Stimulated activated CD4-positive, alpha-beta T cell treated with anti-CD3 and anti-CD28 coated beads, Interleukin-2, amount 100 ng/mL, for 48 hours (primary cell): ENCODE measurements at regions not wholly inside any gene's neighbourhood (a gene's known extent, or its start where the extent isn't known, plus 50 kb on each side); places are given as distances from the start of the nearest gene placed in this dataset.
A peak's percentile ranks its signal among the peaks of the same experiment; 100 is the strongest.

Experiments used
- DNase-seq, 2 donors: peaks; one replicate each; pipeline ENCODE4 v3.0.0-alpha.2; 2020

DNA sequence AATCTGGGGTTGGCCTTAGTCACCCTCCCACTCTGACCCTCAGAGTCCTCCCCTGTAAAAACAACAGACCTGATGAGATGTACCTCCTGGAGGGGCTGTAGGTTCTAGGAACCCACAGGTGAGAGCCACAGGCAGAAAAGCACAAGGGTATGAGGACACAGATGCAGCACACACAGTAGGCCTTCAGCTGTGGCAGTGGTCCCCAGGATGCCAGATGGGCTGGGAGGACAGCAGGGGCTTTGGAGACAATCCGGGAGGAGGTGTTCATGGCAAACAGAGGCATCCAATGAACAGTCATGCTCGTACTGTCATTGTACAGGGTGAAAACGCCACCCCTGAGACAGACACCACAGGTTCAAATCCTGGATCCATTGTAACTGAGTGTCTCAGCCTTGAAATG, 463.1 kb downstream of the MATN1 start:
- DNase-seq: no peak

DNA sequence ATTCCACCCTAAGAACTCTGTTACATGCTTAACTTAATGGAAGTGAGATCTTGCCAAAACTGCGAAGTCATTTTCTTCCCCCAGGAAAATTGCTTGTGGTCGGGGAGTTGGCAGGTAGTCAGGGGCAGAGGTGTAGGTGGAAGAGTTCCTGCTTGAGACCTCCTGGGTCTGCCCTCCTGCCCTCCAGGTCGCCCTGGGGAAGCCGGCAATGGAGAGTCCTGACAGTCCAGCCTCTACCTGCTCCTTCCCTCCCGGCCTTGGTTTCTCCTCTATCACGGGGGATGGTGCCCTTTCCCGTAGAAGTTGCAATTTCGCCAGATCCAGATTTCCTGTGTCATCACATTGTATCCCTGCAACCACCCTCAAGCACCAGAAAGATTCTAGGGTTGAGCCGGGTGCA, 463.8 kb downstream of the MATN1 start:
- DNase-seq: no peak

DNA sequence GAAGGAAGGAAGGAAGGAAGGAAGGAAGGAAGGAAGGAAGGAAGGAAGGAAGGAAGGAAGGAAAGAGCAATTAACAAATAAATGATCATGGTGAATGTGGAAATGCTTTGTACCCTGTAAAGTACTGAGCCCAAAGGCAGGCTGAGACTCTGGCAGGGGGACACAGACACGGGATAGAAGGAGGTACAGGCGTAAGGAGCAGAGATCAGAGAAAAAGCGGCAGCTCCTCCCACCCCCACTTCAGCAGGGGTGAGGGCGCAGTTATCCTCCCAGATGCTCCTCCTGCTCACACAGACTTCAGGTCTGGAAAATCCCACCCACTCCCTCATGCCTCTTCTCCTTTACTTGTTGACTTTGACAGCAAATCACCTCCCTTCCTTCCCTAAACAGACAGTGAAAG, 464.5 kb downstream of the MATN1 start:
- no peak for DNase-seq

DNA sequence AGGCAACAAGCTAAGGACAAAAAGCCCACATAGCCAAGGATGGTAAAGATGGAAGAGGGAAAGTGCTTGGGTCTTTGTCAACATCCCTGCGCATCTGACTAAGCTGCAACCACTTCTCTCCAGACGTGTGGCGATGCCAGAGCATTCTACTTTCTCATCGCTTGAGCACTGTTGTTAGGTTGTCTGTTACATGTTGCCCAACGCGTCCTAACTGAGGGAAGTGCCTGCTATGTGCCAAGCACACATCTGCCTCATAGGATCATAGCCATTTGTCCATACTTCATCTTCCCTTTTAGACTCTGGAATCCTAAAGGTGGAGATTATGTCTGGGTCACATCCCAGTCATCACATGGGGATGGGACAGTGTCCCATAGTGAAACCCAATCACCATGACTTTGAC, 464.9 kb downstream of the MATN1 start:
- no peak for DNase-seq

DNA sequence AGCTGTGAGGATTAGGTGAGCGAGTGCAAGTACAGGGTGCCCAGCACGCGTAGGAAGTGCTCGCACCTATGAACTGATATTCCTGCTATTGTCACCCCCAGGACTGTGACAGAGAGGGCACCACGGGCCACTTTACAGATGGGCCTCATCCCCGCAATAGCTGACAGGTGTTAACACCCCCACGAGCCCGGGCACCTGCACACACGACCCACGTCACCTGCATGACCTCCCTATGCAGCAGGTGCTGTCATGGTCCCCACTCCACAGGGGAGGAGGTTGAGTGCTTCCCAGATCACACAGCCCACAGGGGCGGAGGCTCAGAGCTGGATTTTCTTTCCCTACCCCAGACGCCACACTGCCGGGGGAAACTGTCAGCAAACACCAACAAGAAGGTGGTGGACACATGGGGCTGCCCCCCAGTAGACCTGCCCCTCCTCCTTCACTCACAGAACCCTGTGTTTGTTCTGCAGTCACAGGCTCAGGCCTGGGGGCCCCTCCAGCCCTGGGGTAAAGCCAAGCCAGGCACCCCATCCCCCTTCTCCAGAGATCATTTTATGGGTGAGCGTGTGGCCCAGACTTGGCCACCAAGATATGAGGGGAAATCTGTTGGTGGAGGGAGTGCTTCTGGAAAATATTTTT, 465.5 kb downstream of the MATN1 start:
- DNase-seq: no peak

DNA sequence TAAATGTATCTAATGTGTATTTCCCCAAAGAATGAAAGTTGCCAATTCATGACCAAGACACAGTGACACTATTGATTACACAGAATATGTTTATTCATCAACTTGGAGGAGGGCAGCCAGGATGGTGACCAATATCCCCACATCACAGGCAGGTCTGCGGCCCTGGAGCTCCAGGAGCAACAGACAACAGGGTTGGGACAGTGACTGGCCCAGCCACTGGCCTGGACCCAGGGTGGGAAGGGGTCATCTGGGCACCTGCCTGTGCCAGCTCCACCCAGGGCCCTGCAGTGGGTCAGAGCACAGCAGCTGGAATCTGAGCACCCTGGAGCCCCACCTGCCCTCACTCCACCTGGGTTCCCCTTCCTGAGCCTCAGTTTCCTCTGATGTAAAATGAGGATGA, 466.1 kb downstream of the MATN1 start:
- DNase-seq: no peak

DNA sequence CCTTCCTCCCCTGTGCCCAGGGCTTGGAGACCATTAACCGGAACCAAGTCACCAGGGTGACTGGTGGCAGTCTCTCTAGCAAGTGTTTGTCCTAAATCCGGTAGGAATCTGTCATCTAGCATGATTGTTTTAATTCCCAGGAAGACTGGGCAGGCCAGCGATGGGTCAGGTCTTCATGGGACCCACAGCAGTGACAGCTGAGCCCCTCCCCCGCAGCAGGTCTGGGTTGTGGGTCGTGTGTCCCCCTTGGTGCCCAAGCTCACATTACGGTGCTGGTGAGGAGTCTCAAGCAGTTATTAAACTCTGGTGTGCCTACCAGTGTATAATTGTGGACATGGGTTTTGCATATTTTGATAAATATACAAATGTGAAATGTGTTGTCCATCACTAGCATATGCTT, 466.5 kb downstream of the MATN1 start:
- DNase-seq: no peak

DNA sequence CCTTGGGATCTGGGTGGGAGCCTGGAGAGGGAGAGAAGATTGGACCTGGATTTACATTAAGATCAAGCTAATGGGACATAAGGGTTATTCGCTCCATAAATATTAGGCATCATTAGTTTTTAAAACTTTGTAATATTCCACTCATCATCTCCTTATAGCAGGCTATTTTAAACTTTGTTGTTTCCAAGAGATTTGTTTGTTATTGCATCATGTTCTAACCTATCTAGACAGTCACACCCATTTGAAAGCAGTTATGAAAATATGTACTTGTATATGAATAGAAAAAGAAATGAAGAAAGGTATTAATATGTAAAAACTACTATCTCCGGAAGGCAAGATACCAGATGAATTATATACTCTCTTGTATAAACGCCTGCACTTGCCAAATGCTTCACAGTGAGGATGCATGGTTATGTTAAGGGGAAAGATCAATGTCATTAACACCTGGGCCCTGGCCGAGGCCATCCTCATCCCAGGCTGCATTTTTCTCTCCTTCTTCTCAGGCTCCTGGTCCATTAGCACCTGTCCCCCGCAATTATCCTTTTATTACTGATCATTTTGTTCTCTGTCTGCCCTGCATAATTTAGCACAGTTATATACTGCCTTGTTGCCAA, 468.2 kb downstream of the MATN1 start:
- DNase-seq: no peak

DNA sequence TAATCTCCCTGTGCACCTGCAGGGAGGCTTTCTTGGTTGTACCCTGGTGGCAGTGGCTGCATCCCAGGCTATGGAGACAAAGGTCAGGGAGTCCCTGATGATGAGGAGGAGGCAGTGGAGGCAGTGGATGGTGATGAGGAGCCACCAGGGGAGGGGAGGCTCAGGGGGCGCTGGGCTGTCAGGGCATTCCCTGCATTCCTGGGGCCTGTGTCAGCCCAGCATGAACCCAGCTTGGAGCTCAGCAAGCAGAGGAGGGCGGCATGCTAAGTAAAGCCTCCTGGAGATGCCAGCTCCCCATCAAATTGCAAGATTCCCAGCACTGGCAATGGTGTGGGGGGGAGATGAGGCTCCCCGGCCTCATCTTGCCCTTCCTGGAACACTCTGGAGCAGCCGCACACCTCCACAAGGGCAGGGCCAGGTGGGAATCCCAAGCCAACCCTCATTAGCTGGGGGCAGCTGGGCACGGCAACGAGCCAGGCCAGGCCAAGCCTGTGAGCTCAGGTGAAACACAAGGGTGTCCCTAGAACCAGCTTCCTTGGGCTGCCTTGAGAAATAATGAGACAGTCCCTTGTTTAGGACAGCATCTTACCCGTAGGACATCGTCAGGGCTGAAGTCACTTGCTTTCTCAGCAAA, 469.5 kb downstream of the MATN1 start:
- no peak for DNase-seq

DNA sequence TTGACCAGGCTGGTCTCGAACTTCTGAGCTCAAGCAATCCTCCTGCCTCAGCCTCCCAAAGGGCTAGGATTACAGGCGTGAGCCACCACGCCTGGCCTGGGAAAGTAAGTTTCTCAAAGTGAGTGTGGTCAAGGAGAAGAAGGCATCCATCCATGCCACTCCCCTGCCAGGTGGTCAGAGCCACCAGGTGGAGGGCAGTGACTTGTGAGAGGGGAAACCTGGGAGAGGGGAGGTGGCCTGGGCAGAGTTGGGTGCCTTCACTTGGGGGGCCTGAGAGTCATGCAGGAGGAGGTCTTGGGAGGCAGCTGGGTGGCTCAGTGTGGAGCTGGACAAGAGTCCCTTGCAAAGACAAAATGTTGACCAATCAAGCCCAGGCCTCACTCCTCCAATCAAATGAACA, 470.0 kb downstream of the MATN1 start:
- no peak for DNase-seq

DNA sequence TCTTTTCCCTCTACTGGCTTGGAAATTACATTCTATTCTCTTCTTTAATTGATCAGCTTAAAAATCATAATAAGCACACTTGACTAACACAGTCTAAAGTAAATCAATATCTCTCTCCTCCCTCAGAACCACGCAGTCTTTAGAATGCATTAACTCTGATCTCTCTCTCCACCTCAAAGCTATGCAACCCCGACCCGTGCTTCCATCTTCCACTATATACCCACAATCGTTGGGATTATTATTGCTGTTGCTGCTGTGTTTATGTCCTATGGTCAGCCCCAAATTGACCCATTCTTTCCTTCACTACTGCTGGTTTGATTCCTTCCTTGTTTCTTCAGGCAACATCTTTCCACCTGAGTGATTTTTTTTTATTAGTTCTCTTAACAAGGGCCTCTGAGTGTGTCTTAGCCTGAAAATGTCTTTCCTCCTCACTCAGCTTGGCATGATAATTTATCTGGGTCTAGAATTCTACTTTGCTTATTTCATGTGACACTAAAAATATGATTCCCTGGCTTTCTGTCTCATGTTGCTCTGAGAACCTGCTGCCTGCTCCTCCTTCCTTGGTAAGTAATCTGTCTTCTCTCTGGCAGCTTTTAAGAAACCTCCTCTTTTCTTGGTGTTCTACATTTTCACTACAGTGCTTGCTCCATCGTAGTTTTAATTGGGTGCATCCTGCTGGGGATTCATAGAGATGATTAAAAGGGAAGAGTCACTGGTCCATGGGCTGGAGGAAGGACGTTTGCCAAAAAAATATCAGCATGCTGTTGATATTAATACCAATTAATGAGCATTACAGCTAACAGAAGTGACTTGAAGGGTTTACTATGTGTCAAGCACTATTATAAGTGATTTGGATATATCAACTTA, 472.2 kb downstream of the MATN1 start:
- no peak for DNase-seq

DNA sequence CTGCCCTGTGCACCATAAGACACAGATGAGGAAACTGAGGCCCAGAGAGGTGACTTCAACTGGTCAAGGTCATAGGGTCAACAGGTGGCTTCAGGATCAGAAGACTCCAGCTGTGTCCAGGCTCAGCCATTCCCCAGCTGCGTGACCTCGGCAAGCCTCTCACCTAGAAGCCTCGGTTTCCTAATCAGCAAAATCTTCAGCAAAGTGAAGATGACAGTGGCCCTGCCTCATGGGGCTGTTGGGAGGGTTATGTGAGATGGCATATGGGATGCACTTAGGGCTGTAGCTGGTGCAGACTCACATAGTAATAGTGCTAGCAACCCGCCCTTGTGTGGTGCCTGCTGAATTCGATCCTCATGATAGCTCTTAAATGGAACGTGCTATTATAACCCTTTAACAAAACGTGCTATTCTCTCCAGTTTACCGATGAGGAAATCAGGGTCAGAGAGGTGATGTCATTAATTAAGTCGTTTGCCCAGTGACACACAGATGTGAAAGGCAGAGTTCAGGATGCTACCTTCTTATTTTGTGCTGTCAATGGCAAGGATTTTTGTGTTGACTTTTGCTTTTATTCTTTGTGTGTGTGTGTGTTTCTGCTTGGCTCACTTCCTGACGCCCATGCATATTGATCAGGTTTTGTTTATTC, 472.9 kb downstream of the MATN1 start:
- DNase-seq: no peak

DNA sequence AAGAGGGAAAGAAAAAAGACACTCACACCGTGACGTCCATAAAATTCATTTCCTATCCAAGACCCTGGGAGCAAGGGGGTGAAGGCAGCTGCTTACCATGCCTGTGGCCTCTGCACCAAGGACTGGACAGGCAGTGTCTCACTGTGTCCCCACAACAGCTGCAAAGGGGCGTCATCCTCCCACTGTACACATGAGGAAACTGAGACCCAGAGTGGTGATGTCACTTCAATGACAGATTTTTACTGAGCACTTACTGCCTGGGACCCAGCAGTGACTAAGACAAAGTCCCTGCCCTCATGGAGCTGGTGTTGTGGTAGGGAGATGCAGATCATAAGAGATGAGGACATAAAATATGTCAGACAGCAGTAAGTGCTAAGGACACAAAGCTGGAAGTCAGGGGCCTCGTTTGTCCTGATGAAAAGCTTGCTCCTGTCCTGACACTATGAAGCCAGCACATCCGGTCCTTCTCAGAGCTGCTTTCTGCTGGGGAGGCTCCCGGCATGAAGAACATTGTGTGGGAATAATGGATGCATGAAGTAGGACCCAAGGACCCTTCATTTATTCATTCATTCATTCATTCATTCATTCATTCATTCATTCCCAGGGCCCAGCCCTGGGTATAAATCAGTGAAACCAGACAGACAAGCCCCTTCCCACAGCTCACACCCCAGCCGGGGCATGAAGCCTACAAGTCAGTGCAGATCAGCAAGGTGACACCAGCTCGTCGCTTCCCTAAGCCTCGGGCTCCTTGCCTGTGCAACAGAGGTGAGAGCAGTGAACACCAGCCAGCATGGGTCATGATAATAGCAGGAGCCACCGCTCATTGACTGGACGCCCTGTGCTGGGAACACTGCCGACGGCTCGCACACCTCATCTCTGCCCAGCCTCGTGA, 473.7 kb downstream of the MATN1 start:
- DNase-seq: no peak

DNA sequence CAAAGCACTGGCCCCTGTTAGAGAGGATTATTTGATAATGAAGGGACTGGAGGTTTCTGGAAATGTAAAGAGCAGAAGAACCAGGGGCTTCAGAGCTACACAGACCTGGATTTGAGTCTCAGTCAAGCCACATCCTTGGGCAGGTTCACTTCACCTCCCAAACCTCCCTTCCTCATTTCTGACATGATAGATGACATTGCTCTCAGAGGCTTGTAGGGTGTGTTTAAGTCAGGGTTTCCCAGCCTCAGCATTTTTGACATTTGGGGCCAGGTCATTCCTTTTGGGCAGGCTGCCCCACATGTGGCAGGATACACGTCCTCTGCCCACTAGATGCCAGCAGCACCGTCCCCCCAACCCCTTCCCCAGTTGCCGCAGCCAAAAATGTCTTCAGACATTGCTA, 474.6 kb downstream of the MATN1 start:
- DNase-seq: no peak

DNA sequence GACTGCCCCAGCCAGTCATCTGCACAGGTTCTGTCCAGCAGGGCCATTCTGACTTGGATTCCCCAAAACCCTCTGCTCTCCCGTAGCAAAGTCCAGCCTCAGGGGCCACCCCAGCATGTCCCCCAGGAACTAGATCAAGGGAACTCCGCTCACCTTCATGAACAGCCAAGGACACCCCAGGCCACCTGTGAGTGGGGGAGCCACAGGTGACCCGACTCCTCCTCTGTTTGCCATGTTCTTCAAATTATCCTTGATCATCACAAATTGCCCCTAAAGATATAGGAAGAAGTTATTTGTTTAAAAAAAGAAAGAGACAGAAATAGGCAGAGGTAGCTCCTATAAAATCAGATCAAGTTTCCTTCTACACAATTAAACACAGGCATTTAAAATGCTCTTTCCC, 475.0 kb downstream of the MATN1 start:
- no peak for DNase-seq

DNA sequence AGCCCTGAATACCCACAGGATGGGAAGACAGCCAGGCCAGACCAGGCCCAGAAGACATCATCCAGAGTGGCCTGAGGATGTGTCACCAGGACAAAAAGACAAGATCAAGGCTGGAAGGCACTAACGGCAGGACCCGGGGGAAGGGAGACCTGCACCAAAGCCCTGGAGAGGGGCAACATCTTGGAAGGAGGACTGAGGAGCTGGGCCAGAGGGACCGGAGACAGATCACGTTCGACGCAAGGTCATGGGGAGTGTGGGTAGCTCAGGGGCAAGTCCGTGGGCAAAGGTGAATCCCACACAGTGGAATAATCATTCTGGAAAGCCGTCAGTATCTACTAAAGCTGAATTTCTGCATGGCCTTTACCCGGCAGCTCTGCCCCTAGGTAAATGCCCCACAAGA, 478.6 kb downstream of the MATN1 start:
- DNase-seq: no peak

DNA sequence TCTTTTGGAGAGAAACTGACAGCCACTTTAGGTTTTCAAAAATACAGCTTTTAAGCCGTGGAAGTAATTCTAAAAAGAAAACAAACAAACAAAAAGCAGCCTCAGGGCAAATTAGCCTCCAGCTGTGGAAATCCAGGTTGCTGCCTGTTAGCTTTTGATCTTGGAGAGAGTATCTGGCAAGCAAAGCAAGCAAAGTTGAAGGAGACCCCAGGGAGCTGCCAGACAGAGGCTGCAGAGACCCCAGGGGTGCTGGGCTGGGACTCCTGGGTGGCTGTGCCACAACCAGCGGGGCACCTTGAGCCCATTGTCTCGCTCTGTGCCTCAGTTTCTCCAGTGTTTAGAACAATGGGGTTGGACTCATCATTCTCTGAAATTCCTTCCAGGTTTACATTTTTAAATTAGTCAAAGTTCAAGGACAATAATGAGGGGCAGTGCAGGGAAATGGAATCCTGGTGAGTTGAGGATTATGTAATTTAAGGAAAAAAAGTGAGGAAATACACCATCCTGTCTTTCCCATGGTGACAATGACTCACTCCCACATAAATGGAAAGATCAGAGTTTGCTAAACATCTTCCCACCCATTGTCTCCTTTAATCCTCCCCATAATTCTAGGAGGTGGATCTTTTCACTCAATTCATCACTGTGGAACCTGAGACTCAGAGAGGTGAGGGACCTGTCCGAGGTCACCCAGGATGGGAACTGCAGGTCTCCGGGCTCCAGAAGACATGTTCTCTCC, 480.5 kb downstream of the MATN1 start:
- no peak for DNase-seq

DNA sequence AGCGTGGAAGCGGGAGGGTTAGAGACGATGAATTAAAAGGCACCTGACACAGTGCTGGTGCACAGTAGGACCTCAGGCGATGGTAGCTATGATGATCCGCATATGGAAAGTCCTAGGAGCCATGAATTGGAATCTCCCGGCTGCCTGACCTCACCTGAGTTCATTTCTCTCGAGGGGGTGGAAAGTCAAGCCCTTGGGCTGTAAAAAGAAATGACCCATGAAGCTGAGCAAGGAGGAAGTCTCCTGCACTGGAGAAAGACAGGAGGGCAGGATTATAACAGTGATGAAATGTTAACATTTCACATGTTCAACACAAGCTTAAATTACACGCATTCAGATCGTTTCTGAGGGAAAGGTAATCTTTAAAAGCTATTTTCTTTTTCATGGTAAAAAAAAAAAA, 481.2 kb downstream of the MATN1 start:
- DNase-seq: no peak

DNA sequence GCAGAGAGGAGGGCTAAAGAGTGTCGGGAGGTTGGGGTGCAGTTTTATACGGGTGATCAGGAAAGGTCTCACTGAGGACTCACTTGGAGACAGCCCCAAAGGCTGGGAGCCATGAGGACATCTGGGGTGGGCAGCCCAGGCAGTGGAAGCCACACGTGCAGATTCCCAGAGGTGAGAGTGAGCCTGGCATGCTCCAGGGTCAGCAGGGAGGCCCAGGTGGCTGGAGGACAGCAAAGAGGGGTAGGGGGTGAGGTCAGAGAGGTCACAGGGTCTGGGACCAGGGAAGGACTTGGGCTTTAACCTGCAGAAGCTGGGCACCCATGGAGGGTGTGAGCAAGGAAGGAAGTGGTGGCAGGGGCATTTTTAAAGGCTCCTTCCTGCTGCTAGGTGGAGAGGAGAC, 481.7 kb downstream of the MATN1 start:
- no peak for DNase-seq

DNA sequence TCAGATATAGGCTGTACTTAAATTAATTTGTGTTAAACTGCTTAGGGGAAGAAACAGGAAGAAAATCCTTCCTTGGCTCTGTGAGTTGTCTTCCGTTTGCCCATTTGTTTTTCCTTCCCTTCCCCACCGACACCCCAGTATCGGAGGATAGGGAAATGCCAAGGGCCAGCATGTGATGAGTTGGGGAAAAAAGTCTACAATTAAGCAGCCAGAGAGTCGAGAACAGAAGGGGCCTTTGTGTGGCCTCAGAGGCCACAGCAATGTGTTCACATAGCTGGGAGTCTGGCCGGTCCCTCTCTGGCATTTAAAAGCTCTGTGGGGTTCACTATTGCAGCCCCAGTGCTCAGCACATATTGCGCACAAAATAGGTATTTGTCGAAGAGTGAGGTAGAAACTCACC, 489.3 kb downstream of the MATN1 start:
- DNase-seq: no peak

DNA sequence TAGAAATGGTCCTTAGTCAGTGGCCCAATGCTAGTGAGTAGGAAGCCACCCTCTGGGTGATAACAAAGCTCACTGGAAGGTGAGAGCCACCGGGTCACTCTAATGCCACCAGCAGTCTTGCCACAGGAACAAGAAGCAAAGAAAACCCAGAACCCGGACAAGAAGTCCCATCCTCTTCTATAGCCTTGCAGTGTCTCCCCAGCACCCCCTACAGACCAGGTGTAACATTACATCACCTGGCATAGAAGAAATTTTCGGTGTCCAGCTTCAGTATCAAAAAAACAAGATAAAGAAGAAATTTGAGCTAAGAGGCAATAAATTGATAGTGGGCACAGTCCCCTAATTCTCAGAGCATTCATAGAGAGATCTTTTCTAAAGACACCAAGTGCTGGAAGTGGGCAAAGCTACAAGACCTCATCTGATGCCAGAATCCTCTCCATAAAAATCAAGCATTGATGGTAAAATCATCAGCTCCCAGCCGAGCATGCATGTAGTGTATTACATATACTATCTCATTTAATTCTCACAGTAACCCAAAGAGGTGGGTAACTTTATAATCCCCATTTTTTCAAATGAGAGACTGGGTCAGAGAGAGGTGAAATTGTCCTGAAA, 491.0 kb downstream of the MATN1 start:
- peak; percentile 8 to 13 for DNase-seq
